ENCODE measurements at regions not wholly inside any gene's neighbourhood (a gene's known extent, or its start where the extent isn't known, plus 50 kb on each side); places are given as distances from the start of the nearest gene placed in this dataset.

DNA sequence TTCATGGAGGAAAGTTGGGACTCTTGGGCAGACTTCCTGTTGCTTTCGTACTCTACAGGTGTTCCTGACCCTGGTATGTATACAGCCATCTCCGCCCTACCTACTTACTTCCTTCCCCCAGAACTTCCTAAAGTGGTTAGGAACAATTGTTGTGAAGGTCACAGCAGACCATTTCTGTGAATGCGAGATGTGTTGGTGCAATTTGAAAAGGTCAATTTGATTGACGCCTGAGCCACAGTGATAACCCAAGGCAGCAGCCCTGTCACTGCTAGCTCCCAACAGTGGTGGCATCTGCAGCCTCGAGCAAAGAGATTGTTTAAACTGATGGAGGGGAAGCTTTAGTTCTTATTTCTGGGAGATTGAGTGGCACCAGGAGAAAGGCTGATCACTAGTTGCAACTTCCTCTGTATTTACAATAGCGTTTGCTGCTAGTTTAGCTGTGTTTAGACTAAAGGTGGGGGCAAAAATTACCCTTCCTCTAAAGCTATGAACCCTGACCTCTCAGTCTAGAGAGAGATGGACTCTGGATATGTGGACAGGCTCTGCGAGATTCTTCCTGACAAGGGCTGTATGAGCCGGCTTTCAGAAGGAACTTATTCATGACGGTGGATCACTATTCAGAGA lies 78.3 kb upstream of the MAP4K3 start:
- no peak for DNase-seq

DNA sequence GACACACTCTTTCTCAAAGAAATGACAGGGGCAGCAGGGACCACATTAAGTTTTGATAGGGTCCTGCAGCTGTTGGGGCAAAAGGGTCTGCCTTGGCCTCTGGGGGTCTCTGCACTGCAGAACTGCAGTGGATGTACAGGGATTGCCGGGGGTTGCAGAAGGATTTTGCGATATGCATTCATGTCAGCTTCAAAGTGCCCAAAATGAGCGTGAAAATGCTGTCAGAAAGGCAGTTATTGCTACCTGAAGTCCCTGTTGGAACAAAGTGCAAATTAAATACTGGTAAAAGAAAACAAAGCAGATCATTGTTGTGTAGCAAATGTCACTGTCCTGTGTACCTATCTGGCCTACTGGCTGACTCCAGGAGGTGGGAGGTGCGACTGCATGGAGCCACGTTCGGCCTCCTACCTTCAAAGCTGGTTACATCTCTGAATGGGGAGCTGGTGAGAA lies 78.8 kb upstream of the MAP4K3 start:
- DNase-seq: no peak

- DNase-seq: no peak
These were observed 79.4 kb upstream of the MAP4K3 start for GRCh38 chr2:39516347-39517101.

DNA sequence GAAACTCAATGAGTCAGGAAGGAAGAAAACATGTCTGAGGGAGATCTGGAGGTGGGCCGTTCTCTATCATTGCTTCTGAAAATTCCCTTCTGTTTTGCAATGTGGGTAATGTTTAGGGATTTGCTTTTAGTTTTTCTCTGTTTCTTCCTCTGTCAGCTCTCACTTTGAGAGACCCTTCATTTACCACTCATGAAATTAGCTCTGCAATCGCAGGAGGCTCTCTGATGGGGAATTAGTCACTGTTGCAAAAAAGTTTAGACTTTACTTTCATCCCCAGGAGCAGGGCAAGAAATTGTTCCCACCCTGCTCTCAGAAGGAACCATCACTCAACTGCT lies 80.0 kb upstream of the MAP4K3 start:
- no peak for DNase-seq

- no peak for DNase-seq
These were observed 80.5 kb upstream of the MAP4K3 start for GRCh38 chr2:39517622-39518021.

GRCh38 chr2:39519886-39520285 lies 82.8 kb upstream of the MAP4K3 start:
- DNase-seq: no peak

- DNase-seq: no peak
These were observed 84.9 kb upstream of the MAP4K3 start for GRCh38 chr2:39521876-39522517.

- no peak for DNase-seq
These were observed 85.4 kb upstream of the MAP4K3 start for GRCh38 chr2:39522518-39522877.

GRCh38 chr2:39523308-39524044 lies 86.4 kb upstream of the MAP4K3 start:
- DNase-seq: no peak

GRCh38 chr2:39524061-39524460 lies 87.0 kb upstream of the MAP4K3 start:
- DNase-seq: no peak

- DNase-seq: no peak
These were observed 87.9 kb upstream of the MAP4K3 start for GRCh38 chr2:39524756-39525635.

GRCh38 chr2:39525636-39526412 lies 88.7 kb upstream of the MAP4K3 start:
- no peak for DNase-seq

- DNase-seq: no peak
These were observed 91.6 kb upstream of the MAP4K3 start for GRCh38 chr2:39528701-39529100.

GRCh38 chr2:39529836-39530235 lies 92.8 kb upstream of the MAP4K3 start:
- no peak for DNase-seq

GRCh38 chr2:39530411-39530866 lies 93.4 kb upstream of the MAP4K3 start:
- no peak for DNase-seq

- no peak for DNase-seq
These were observed 94.2 kb upstream of the MAP4K3 start for GRCh38 chr2:39531220-39531777.

- no peak for DNase-seq
These were observed 95.8 kb upstream of the MAP4K3 start for GRCh38 chr2:39532933-39533332.

GRCh38 chr2:39534095-39534711 lies 97.1 kb upstream of the MAP4K3 start:
- no peak for DNase-seq

- DNase-seq: no peak
These were observed 98.6 kb upstream of the MAP4K3 start for GRCh38 chr2:39535636-39536185.

GRCh38 chr2:39537150-39537549 lies 100.1 kb upstream of the MAP4K3 start:
- DNase-seq: no peak

GRCh38 chr2:39538718-39539117 lies 101.6 kb upstream of the MAP4K3 start:
- DNase-seq: no peak

Data from CD4-positive, alpha-beta T cell treated with Interleukin-21 for 1 hour (primary cell).